GM10248 (cell line): ENCODE measurements at regions not wholly inside any gene's neighbourhood (a gene's known extent, or its start where the extent isn't known, plus 50 kb on each side); places are given as distances from the start of the nearest gene placed in this dataset.
"Not testable (repeated sequence)": the region's sequence is repeated elsewhere in the genome, so short reads cannot be mapped to it uniquely, and the experiment has no call there.

ENCODE experiments used
- CTCF ChIA-PET: fragments of 300-600 bp; sonication (Branson Sonifier 250); formaldehyde crosslinking; extraction: SDS; loops from one replicate; lab custom pipeline; 2021; ENCODE audit warnings: antibody characterized with exemption; lab: Yijun Ruan, JAX
- POLR2A ChIA-PET: fragments of 350-650 bp; sonication (Branson Sonifier 250); formaldehyde crosslinking; extraction: SDS; loops from one replicate; lab custom pipeline; 2020; ENCODE audit warnings: antibody characterized with exemption; lab: Yijun Ruan, JAX
- DNase-seq: peaks from one replicate; pipeline ENCODE4 v3.0.0; 2012; ENCODE audit errors: extremely low spot score
- CTCF ChIP-seq: IDR thresholded peaks from 2 replicates; pipeline ENCODE4 v1.5.1; 2012; ENCODE audit warnings: mild to moderate bottlenecking, low read depth; ENCODE audit errors: extremely low read depth, missing control alignments, control extremely low read depth

GRCh38 chr6:93183531-93183972 lies 235.8 kb downstream of the EPHA7 start:
- CTCF ChIA-PET = interaction anchor here (1.1 to 1.4 kb wide), 2 partner anchors 14 to 17 kb away, joined by 3 to 4 read pairs; no protein-coding TSS in a partner anchor
- no peak for DNase-seq
- no peak for TF ChIP-seq CTCF
- POLR2A ChIA-PET = no interaction called here

GRCh38 chr6:93182938-93183479 lies 236.3 kb downstream of the EPHA7 start:
- CTCF ChIA-PET = interaction anchor here (1.1 to 1.4 kb wide), 2 partner anchors 13 to 17 kb away, joined by 3 to 4 read pairs; no protein-coding TSS in a partner anchor
- no peak for DNase-seq
- TF ChIP-seq CTCF = no peak
- POLR2A ChIA-PET = no interaction called here

GRCh38 chr6:93177918-93178317 lies 241.4 kb downstream of the EPHA7 start:
- ChIA-PET POLR2A (no interaction called here), CTCF (interaction anchor here (1.8 kb wide), 1 partner anchor 13 kb away, joined by 4 read pairs; no protein-coding TSS in a partner anchor)
- no peak for DNase-seq
- no peak for TF ChIP-seq CTCF

GRCh38 chr6:93177438-93177837 lies 241.9 kb downstream of the EPHA7 start:
- DNase-seq = no peak
- ChIA-PET CTCF (interaction anchor here (1.8 kb wide), 1 partner anchor 12 kb away, joined by 4 read pairs; no protein-coding TSS in a partner anchor), POLR2A (no interaction called here)
- no peak for TF ChIP-seq CTCF

- ChIA-PET POLR2A (no interaction called here), CTCF (no interaction called here)
- no peak for TF ChIP-seq CTCF
- DNase-seq = peak; percentile 16
These were observed 243.3 kb downstream of the EPHA7 start for GRCh38 chr6:93176070-93176469.

GRCh38 chr6:93173573-93173972 lies 245.8 kb downstream of the EPHA7 start:
- POLR2A ChIA-PET, DNase-seq, CTCF ChIA-PET: not testable (repeated sequence)

- ChIA-PET POLR2A (no interaction called here), CTCF (interaction anchor here (0.7 to 1.7 kb wide), 3 partner anchors 12 to 18 kb away, joined by 3 to 4 read pairs (median 3); no protein-coding TSS in a partner anchor)
- no peak for TF ChIP-seq CTCF
- no peak for DNase-seq
These were observed 253.4 kb downstream of the EPHA7 start for GRCh38 chr6:93165850-93166430.
